Mucosa of descending colon (tissue), 3 donors: ENCODE measurements at regions not wholly inside any gene's neighbourhood (a gene's known extent, or its start where the extent isn't known, plus 50 kb on each side); places are given as distances from the start of the nearest gene placed in this dataset.

Experiments
- ATAC-seq: fragments of 200-7000 bp; cut with Tn5 transposase; one replicate; pipeline ENCODE4 v1.9.1; 2020; ENCODE audit warnings: mild to moderate bottlenecking, moderate library complexity
- DNase-seq, 3 donors: peaks; one replicate each; pipeline ENCODE4 v3.0.0-alpha.2; 2020
- H3K36me3 ChIP-seq: fragments of 200-600 bp; one replicate; pipeline ENCODE4 v1.8.0; 2021; ENCODE audit warnings: low read depth, mild to moderate bottlenecking
- H3K4me1 ChIP-seq: fragments of 200-600 bp; one replicate; pipeline ENCODE4 v1.8.0; 2021; ENCODE audit warnings: low read depth, mild to moderate bottlenecking
- H3K4me3 ChIP-seq: fragments of 200-600 bp; one replicate; pipeline ENCODE4 v1.8.0; 2021; ENCODE audit warnings: mild to moderate bottlenecking
- H3K9me3 ChIP-seq: fragments of 200-600 bp; one replicate; pipeline ENCODE4 v1.8.0; 2021; ENCODE audit warnings: mild to moderate bottlenecking
- CTCF ChIP-seq: fragments of 200-600 bp; IDR thresholded peaks from one replicate; pipeline ENCODE4 v1.8.0; 2022; ENCODE audit warnings: antibody characterized with exemption, mild to moderate bottlenecking
- intact Hi-C, 2 donors: fragments of 100-400 bp; cut with DNase I in 1 of 2; cut with micrococcal nuclease in 1 of 2; formaldehyde crosslinking; loops; one replicate each; pipeline versions ENCODE4 v1.11.0 to v1.11.1; 2022; cut with DNase I, micrococcal nuclease
- donor health status: DM: no; HTN: no; CAD: no; lungs with moderate emphysema.
- donor health status: DM: no; HTN: no; CAD: no.
- donor health status: DM: no; HTN: yes; CAD: no.

- Histone ChIP-seq H3K4me3 (no peak overlapping the region), H3K36me3 (no peaks in the 10 kb centered on the region), H3K9me3 (no peaks in the 10 kb centered on the region), H3K4me1 (no peaks in the 10 kb centered on the region)
- intact Hi-C loops, result no loop called here
- no peak for ATAC-seq
- no peak for DNase-seq
- TF ChIP-seq CTCF, result no peak
Measured at GRCh38 chr21:15614766-15615165, 115.0 kb upstream of the USP25 start.

GRCh38 chr21:15616864-15617574 lies 112.8 kb upstream of the USP25 start:
- Histone ChIP-seq H3K4me1 (no peaks in the 10 kb centered on the region), H3K36me3 (no peaks in the 10 kb centered on the region), H3K4me3 (no peak overlapping the region), H3K9me3 (no peaks in the 10 kb centered on the region)
- no peak for TF ChIP-seq CTCF
- DNase-seq (no peak), ATAC-seq (no peak)
- intact Hi-C loops, result no loop called here

GRCh38 chr21:15617964-15618363 lies 111.8 kb upstream of the USP25 start:
- DNase-seq (no peak), ATAC-seq (no peak)
- intact Hi-C loops, result no loop called here
- Histone ChIP-seq H3K9me3 (no peaks in the 10 kb centered on the region), H3K4me3 (no peak overlapping the region), H3K4me1 (no peaks in the 10 kb centered on the region), H3K36me3 (no peaks in the 10 kb centered on the region)
- no peak for TF ChIP-seq CTCF

- Histone ChIP-seq H3K36me3 (no peaks in the 10 kb centered on the region), H3K4me1 (no peaks in the 10 kb centered on the region), H3K9me3 (no peaks in the 10 kb centered on the region), H3K4me3 (no peak overlapping the region)
- DNase-seq, result no peak
- intact Hi-C loops, result no loop called here
- TF ChIP-seq CTCF, result no peak
- ATAC-seq, result no peak
Measured at GRCh38 chr21:15620892-15621291, 108.9 kb upstream of the USP25 start.

GRCh38 chr21:15624646-15625045 lies 105.1 kb upstream of the USP25 start:
- ATAC-seq, result no peak
- DNase-seq, result no peak

More at GRCh38 chr21:15624646-15625045, 105.1 kb upstream of the USP25 start:
- Histone ChIP-seq H3K4me3 (no peak overlapping the region), H3K36me3 (no peaks in the 10 kb centered on the region), H3K4me1 (no peaks in the 10 kb centered on the region), H3K9me3 (no peaks in the 10 kb centered on the region)
- TF ChIP-seq CTCF, result no peak
- intact Hi-C loops, result no loop called here
